Glomerular visceral epithelial cell (primary cell): ENCODE measurements at regions not wholly inside any gene's neighbourhood (a gene's known extent, or its start where the extent isn't known, plus 50 kb on each side); places are given as distances from the start of the nearest gene placed in this dataset.
"Not testable (repeated sequence)": the region's sequence is repeated elsewhere in the genome, so short reads cannot be mapped to it uniquely, and the experiment has no call there.

Source experiments
- DNase-seq: peaks from one replicate; pipeline ENCODE4 v3.0.0-alpha.2; 2016; ENCODE audit errors: extremely low spot score

DNA sequence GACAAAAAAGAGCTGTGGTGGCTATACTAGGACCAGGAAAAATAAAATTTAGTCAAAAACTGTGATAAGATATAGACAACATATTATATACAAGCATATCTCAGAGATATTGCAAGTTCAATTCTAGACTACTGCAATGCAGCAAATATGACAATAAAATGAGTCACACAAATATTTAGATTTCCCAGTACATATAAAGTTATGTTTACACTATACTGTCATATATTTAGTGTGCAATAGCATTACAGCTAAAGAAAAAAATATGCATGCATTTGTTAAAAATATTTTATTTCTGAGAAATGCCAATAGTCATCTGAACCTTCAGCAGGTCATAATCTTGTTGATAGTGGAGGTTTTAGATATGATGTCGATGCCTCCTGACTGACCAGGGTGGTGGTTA lies 72.1 kb downstream of the AKR1C4 start:
- no peak for DNase-seq

DNA sequence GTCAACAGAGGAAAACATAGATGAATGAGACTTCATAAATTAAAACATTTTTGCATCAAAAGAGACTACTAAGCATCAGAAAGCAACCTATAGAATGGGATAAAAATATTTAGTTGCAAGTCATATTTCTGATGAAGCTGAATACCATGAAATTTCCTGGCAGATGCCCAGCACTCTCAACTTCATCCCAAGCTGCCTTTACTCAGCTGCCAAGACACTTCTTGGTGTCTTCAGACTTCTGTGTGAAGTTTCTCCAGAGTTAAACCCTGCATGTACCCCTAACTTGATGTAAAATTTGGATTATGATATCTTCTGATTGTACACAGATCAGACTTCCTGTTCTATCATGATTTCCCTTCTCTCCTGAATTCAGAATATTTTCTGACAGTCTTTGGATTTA lies 73.2 kb downstream of the AKR1C4 start:
- DNase-seq: no peak

DNA sequence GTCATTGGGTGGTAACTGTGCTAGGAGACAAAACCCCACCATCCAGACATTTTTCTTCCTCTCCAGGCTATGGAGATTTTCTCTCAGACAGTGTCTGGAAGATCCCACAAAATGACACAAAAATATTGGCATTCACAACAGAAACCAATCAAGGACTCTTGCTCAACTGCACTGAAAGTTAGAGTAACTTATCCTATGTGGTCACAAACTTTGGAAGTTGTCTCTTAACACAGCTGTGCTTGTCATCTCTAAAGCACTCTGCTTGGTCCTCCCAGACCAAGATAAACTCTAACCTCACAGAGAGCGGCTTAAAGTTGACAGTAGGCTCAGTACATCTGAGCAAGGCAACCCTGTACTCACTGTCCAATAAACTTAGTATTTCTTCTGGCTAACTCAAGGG lies 74.9 kb downstream of the AKR1C4 start:
- no peak for DNase-seq

DNA sequence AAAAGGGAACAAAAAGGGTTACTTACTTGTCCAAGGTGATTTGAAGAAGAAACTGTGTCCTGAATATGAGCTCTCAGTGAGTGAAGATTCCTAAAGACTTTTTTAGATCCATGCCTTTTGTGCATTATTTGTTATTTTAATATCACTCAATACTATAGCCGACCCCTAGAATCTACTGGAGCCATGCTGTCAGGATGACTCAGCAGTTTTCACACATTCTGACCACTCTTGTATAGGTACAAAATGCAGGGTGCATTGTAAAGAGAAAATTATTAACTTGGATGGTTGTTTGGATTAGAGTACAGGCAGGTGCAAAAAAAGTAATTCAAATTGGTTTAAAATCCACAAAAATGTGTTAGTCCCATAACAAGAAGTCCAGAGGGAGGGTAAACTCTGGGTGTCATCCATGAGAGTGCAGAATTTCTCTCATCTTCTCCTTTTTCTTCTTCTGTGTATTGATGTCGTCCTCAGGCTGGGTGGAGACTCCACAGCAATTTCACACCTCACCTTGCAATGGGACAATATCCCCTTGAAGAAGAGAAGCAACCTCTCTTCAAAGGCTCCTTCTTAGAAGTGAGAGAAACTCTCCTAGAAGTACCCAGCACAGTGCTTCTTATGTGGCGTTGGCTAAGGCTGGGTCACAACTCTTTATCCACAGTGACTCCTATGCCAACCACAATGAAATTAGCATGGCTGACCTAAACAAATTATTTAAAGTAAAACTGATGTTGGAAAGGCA lies 75.6 kb downstream of the AKR1C4 start:
- DNase-seq: no peak

DNA sequence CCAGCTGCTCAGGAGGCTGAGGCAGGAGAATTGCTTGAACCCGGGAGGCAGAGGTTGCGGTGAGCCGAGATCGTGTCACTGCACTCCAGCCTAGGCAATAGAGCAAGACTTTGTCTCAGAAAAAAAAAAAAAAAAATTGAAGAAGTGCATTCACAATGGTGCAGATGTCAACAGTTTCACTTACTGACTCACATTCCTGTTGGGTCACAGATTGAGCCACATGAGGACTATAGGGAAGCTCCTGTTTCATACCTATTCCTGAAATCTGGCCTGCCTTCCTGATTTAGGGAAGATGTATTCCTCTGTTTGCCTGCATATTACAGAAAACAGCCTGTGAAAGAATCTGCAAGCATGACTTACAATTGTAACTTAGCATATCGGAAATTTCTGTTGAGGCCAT lies 78.2 kb downstream of the AKR1C4 start:
- no peak for DNase-seq

- DNase-seq: no peak
Measured at GRCh38 chr10:5281356-5281755, 83.4 kb upstream of the UCN3 start.

DNA sequence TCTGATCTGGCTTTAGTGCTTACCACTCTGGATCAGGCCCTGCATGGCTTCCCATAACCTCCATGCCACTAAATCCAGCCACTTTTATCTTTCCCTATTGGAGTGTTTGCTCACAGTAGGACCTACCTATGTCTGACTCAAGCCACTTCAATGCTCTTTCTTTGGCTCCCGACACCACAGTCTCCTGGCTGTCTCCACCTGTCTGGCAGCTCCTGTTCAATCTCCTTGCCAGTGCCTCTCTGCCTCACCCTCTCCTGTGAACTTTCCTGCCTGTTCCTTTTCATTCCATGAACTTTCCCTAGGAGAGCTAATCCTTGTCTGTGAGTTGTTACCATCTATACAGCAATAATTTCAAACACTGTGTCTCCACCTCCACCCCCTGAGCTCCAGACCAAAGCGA lies 82.6 kb upstream of the UCN3 start:
- no peak for DNase-seq

DNA sequence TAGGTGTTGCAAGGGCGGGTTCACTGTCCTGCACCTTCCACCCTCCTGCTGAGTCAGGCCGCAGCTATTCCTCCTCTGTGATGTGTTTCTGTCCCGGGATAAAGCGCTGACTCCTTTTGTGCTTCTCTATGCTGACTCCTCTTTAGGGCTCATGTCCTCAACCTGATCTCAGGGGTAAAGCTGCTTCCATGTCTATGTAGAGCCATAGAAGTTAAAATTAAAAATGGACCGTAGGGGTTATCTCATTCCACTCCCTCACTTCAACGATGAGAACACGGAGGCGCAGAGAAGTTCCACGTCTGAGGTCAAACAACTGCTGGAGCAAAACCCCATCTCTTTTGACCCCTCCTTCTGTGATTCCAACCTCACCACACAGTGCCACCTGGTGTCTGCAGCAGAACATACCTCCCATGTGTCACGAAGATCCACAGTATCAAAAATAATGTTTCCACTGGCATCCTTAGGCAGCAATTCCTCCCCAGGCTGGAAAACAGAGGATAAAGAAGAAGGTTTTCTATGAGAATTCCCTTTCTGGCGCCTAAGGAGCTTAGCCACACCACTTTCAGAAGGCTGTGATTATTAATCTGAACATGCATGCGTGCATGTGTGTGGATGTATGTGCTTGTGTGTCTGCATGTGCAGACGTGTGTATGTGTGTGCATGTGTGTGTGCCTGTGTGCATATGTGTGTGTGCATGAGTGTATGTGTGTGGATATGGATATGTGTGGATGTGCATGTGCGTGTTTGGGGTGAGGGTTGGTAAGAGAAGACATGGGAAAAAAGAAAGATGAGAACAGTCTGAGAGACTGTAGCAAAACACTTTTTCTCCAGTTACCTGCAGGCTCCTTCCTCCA lies 81.2 kb upstream of the UCN3 start:
- peak; percentile 81 for DNase-seq

DNA sequence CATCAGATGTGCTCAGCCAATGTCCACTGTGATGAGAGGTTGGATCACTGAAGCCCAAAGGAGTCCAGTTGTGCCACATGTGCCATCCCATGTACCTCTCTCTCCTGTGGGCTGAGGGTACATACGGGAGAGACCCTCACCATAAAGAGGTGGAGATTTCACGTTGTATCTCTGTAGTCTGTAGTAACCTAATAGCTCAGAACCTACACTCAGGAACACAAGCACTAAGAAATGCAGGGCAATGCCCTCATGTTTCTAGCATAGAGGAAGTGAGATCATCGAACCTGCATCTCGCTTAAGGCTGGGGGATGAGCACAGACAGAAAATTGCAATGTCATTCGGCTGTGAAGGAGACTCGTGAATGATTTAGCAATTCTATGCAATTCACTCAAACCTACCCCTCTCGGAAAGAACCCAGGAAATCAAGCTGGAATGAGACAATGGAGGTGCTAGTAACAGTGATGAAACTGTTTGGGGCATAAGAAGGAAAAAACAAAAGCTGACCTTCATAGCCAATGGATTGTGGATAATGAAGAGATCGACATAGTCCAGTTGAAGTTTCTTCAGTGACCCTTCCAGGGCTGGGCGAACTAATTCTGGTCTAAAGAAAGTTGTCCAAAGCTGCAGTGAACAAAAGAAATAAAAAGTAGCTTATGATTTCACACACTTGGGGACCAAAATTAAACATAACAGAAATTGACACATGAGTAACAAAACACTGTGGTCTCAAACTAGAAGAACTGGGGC lies 80.3 kb upstream of the UCN3 start:
- peak; percentile 78 for DNase-seq

- DNase-seq: no peak
Measured at GRCh38 chr10:5285186-5285585, 79.6 kb upstream of the UCN3 start.

DNA sequence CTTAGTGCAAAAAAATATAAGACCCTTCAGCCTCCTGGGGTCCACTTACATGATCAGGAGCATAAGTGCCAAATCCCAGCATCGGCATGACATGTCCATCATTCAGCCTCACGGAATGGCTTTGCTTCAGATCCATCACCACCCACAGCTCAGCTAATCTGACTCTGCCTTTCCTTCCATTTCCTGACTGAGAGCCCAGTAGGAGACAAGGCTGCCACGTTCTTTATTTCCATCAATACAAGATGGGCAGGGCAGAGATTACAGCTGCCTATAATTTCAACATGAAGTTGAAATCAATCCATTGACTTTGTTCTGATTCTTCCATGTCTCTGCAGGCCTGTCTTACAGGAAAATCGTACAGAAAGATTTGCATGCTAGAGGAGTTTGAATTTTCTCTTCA lies 76.4 kb upstream of the UCN3 start:
- no peak for DNase-seq

GRCh38 chr10:5289228-5289627 lies 75.5 kb upstream of the UCN3 start:
- not testable (repeated sequence) for DNase-seq

GRCh38 chr10:5291501-5292195 lies 73.1 kb upstream of the UCN3 start:
- DNase-seq: peak; percentile 34

DNA sequence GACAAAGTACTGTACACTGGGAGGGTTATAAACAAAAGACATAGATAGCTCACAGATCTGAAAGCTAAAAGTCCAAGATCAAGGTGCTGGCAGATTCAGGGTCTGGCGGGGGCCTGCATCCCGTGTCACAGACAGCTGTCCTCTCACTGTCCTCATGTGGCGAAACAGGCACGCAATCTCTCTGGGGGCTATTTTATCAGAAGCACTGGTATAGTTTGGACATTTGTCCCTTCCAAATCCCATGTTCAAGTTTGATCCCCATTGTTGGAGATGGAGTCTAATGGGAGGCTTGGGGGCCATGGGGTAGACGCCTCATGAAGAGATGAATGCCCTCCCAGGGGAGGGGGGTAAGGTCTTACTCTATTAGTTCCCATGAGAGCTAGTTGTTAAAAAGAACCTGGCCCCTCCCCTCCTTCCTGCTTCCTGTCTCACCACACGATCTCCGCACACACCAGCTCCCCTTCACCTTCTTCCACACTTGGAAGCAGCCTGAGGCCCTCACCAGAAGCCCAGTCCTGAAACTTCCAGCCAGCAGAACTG lies 72.5 kb upstream of the UCN3 start:
- DNase-seq: no peak

DNA sequence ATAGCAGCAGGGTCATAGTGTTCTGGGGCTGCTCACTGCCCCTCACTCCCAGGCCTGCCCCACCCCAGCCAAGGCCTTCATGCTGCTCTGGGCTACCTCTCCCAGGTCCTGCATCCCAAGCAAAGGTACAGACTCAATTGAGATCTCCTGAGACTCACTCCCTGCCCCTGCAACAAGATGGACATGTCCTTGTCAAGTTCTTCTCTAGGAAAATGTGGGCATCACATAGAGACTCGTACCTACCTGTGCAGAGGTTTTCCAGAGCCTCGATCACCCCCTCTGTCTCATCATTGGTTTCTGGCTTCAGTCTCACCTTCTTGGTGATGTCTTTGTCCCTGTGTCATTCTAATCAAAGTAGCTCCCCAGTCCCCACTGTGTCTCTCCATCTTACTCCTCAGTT lies 71.8 kb upstream of the UCN3 start:
- not testable (repeated sequence) for DNase-seq

GRCh38 chr10:5293691-5294550 lies 70.8 kb upstream of the UCN3 start:
- peak; percentile 11 for DNase-seq

DNA sequence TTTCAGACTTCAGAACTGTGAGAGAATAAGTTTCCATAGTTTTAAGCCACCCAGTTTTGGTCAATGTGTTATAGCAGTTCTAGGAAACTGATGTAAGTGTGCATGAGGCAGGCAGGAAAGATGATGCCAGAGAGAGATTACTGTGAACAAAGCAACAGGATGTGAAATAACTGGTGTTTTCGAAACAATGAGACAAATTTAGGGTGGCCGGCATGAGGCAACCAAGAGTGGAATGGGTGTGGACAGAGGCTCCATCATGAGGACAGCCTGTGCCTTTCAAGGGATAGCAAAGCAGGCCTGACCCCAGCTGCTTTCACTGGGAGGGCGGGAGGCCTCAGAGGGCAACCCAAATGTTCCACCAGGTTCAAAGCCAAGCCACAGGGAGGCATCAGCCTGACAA lies 67.3 kb upstream of the UCN3 start:
- DNase-seq: no peak

DNA sequence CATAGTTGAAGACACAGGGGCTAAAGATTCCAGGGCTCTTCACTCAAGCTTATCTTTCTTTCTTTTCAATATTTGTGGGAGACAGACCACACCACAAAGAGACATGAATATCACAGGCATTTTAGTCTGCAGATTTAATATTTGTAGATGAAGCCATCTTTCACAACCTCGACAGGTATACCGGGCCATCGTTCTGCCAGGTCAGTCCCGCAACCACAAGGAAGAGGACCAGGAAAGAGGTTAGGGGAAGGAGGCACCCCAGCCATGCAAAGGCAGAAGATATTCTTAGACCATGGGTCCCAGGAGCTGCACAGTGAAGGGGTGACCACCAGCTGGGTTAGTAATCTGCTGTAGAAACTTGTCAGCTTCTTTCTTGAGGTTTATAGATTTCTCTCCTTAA lies 66.8 kb upstream of the UCN3 start:
- no peak for DNase-seq

GRCh38 chr10:5299950-5300349 lies 64.8 kb upstream of the UCN3 start:
- DNase-seq: no peak

- DNase-seq: no peak
Measured at GRCh38 chr10:5303504-5303903, 61.3 kb upstream of the UCN3 start.

DNA sequence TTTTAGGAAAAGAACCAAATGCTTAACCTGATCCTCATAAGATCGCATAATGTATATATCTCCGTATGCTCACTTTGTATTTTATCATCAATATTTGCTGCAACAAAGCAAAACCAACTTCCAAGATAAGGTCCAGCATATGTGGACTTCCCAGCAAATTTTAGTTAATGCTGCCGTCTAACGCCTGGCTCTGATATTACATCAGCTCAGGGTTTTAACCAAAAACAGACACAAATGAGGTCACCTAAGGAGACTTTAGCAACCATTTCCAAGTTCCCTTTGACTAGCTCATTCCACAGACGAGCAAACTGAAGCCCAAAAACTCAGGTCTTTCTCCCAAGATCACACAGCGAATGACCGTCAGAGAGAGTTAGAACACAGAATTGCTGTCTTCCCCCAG lies 59.4 kb upstream of the UCN3 start:
- DNase-seq: no peak
